H1 (cell line): ENCODE measurements at regions not wholly inside any gene's neighbourhood (a gene's known extent, or its start where the extent isn't known, plus 50 kb on each side); places are given as distances from the start of the nearest gene placed in this dataset.

Experiments
- CTCF ChIA-PET: fragments of 300-600 bp; sonication (Branson Sonifier 250); formaldehyde crosslinking; loops from one replicate; lab custom pipeline; 2021; ENCODE audit not compliant: partially characterized antibody; lab: Charles Lee
- POLR2A ChIA-PET: fragments of 300-600 bp; sonication (Branson Sonifier 250); formaldehyde crosslinking; loops from one replicate; lab custom pipeline; 2021; ENCODE audit warnings: inconsistent platforms; ENCODE audit not compliant: partially characterized antibody; lab: Charles Lee
- DNase-seq, 2 experiments: peaks; one replicate each; pipeline versions ENCODE4 v3.0.0 to v3.0.0-alpha.2; 2010 to 2022; ENCODE audit warnings: low spot score in 2 of 2, low read depth in 1 of 2, mixed read lengths in 1 of 2
- FAIRE-seq: peaks from 2 replicates; lab custom pipeline; 2011; peaks lifted over from hg19 to GRCh38; lab: Jason Lieb, UNC
- H2AFZ ChIP-seq: 2 replicates; pipeline ENCODE4 v1.8.1; 2012; ENCODE audit warnings: low read length, inconsistent platforms
- H2AK5ac ChIP-seq: 2 replicates; pipeline ENCODE4 v1.6.1; 2013; ENCODE audit warnings: low read depth, low read length
- H2BK120ac ChIP-seq: replicated peaks from 2 replicates; pipeline ENCODE3; 2013; ENCODE audit warnings: low read depth, low read length, inconsistent platforms
- H2BK12ac ChIP-seq: 2 replicates; pipeline ENCODE4 v1.6.1; 2013; ENCODE audit warnings: low read depth, low read length
- H2BK15ac ChIP-seq: 2 replicates; pipeline ENCODE4 v1.6.1; 2013; ENCODE audit warnings: low read length
- H2BK20ac ChIP-seq: 2 replicates; pipeline ENCODE4 v1.6.1; 2013; ENCODE audit warnings: low read length
- H2BK5ac ChIP-seq: 2 replicates; pipeline ENCODE4 v1.6.1; 2013; ENCODE audit warnings: low read depth, low read length
- H3K14ac ChIP-seq: 2 replicates; pipeline ENCODE4 v1.6.1; 2013; ENCODE audit warnings: inconsistent platforms; ENCODE audit not compliant: insufficient read length
- H3K18ac ChIP-seq: 2 replicates; pipeline ENCODE4 v1.6.1; 2013; ENCODE audit warnings: low read length; ENCODE audit errors: extremely low read depth
- H3K23ac ChIP-seq: 2 replicates; pipeline ENCODE4 v1.6.1; 2013; ENCODE audit warnings: inconsistent platforms; ENCODE audit not compliant: insufficient read length
- H3K23me2 ChIP-seq: 2 replicates; pipeline ENCODE4 v1.6.1; 2013; ENCODE audit warnings: low read depth, low read length
- H3K27ac ChIP-seq: 2 replicates; pipeline ENCODE4 v1.6.1; 2011; ENCODE audit warnings: low read depth, low read length, inconsistent platforms
- H3K27me3 ChIP-seq, 4 experiments: replicated peaks in 1 of 4; 1 replicate in 1 of 4; 2 replicates in 3 of 4; pipeline versions ENCODE4 v1.6.1 to v1.8.1; 2011 to 2013; ENCODE audit warnings: low read length in 3 of 4, mild to moderate bottlenecking in 3 of 4, inconsistent platforms in 2 of 4, mixed read lengths in 2 of 4, moderate library complexity in 1 of 4; ENCODE audit not compliant: control insufficient read depth in 3 of 4, insufficient read depth in 3 of 4; ENCODE audit errors: extremely low read depth in 1 of 4
- H3K36me3 ChIP-seq, 4 experiments: 2 replicates each; pipeline versions ENCODE4 v1.6.1 to v1.8.1; 2011 to 2013; ENCODE audit warnings: mild to moderate bottlenecking in 4 of 4, low read length in 3 of 4, moderate library complexity in 2 of 4, control low read depth in 1 of 4, inconsistent platforms in 1 of 4; ENCODE audit not compliant: insufficient read depth in 4 of 4, control insufficient read depth in 2 of 4
- H3K4ac ChIP-seq: replicated peaks from 2 replicates; pipeline ENCODE3; 2013; ENCODE audit warnings: low read length, low read depth, mixed read lengths, inconsistent platforms; ENCODE audit not compliant: insufficient read length
- H3K4me1 ChIP-seq, 4 experiments: replicated peaks in 1 of 4; 1 replicate in 1 of 4; 2 replicates in 3 of 4; pipeline versions ENCODE4 v1.6.1 to v1.8.1; 2011 to 2013; ENCODE audit warnings: low read length in 3 of 4, inconsistent platforms in 2 of 4, mixed read lengths in 1 of 4; ENCODE audit not compliant: insufficient read depth in 4 of 4, control insufficient read depth in 3 of 4
- H3K4me2 ChIP-seq, 2 experiments: 2 replicates each; pipeline versions ENCODE4 v1.6.1 to v1.8.1; 2011 to 2013; ENCODE audit warnings: low read depth in 2 of 2, low read length in 2 of 2, control low read depth in 1 of 2, inconsistent platforms in 1 of 2, mild to moderate bottlenecking in 1 of 2; ENCODE audit not compliant: insufficient read depth in 1 of 2
- H3K4me3 ChIP-seq, 4 experiments: fragments of 200-600, 300-600 bp in 1 of 4; sonication (generic), shearing (Covaris generic), sonication (Bioruptor Twin) in 1 of 4; 2 replicates each; pipeline versions ENCODE4 v1.5.1 to v1.8.1; 2011 to 2016; ENCODE audit warnings: low read length in 4 of 4, low read depth in 3 of 4, control low read depth in 2 of 4, inconsistent platforms in 2 of 4, mild to moderate bottlenecking in 2 of 4, mixed read lengths in 1 of 4, moderate library complexity in 1 of 4; ENCODE audit not compliant: insufficient read depth in 2 of 4; ENCODE audit errors: extremely low read depth in 1 of 4
- H3K56ac ChIP-seq: replicated peaks from 2 replicates; pipeline ENCODE3; 2013; ENCODE audit warnings: low read depth, mild to moderate bottlenecking, mixed read lengths, low read length, inconsistent platforms; ENCODE audit not compliant: insufficient read length
- H3K79me1 ChIP-seq: 2 replicates; pipeline ENCODE4 v1.6.1; 2013; ENCODE audit warnings: low read depth, low read length, control low read depth
- H3K79me2 ChIP-seq, 2 experiments: 2 replicates each; pipeline versions ENCODE4 v1.6.1 to v1.8.1; 2012 to 2013; ENCODE audit warnings: low read length in 2 of 2, mild to moderate bottlenecking in 2 of 2, inconsistent platforms in 1 of 2; ENCODE audit not compliant: insufficient read depth in 2 of 2, control insufficient read depth in 1 of 2
- H3K9ac ChIP-seq, 4 experiments: replicated peaks in 1 of 4; 1 replicate in 1 of 4; 2 replicates in 3 of 4; pipeline versions ENCODE4 v1.6.1 to v1.8.1; 2011 to 2013; ENCODE audit warnings: low read depth in 3 of 4, low read length in 3 of 4, control low read depth in 2 of 4, mild to moderate bottlenecking in 2 of 4, moderate library complexity in 2 of 4, inconsistent platforms in 1 of 4; ENCODE audit errors: extremely low read depth in 1 of 4
- H3K9me3 ChIP-seq, 2 experiments: 2 replicates each; pipeline versions ENCODE4 v1.6.1 to v1.8.1; 2012 to 2013; ENCODE audit warnings: mild to moderate bottlenecking in 2 of 2, moderate library complexity in 2 of 2, control low read depth in 1 of 2, inconsistent platforms in 1 of 2, low read depth in 1 of 2, low read length in 1 of 2, mixed read lengths in 1 of 2; ENCODE audit not compliant: insufficient read depth in 2 of 2
- H4K20me1 ChIP-seq, 2 experiments: replicated peaks in 1 of 2; 2 replicates each; pipeline versions ENCODE3 to v1.8.1; 2011 to 2013; ENCODE audit warnings: inconsistent platforms in 2 of 2, low read length in 2 of 2, mild to moderate bottlenecking in 1 of 2; ENCODE audit not compliant: insufficient read depth in 2 of 2, control insufficient read depth in 1 of 2
- H4K5ac ChIP-seq: 2 replicates; pipeline ENCODE4 v1.6.1; 2013; ENCODE audit warnings: low read length, low read depth, mixed read lengths, inconsistent platforms; ENCODE audit not compliant: insufficient read length
- H4K8ac ChIP-seq: 2 replicates; pipeline ENCODE4 v1.8.0; 2013; ENCODE audit warnings: mild to moderate bottlenecking, moderate library complexity, low read length, inconsistent platforms; ENCODE audit not compliant: insufficient read depth; ENCODE audit errors: extremely low read depth
- H4K91ac ChIP-seq: replicated peaks from 2 replicates; pipeline ENCODE3; 2013; ENCODE audit warnings: low read length, mixed read lengths, inconsistent platforms; ENCODE audit not compliant: insufficient read length
- FOSL1 ChIP-seq: IDR thresholded peaks from 2 replicates; pipeline ENCODE4 v1.6.1; 2011; ENCODE audit warnings: mild to moderate bottlenecking, low read depth, low read length, moderate library complexity; ENCODE audit not compliant: insufficient read depth
- KDM1A ChIP-seq: fragments of 200-600, 300-600 bp; sonication (generic); IDR thresholded peaks from 2 replicates; pipeline ENCODE4 v1.7.1; 2016; ENCODE audit warnings: mild to moderate bottlenecking, low read length, borderline replicate concordance
- NRF1 ChIP-seq: IDR thresholded peaks from 2 replicates; pipeline ENCODE4 v1.6.1; 2011; ENCODE audit warnings: mild to moderate bottlenecking, low read depth, low read length, improper control_type of control experiment
- RNF2 ChIP-seq: fragments of 200-900, 300-1000 bp; sonication (generic); IDR thresholded peaks from 2 replicates; pipeline ENCODE4 v1.7.1; 2016; ENCODE audit warnings: borderline replicate concordance, low read depth, mild to moderate bottlenecking, antibody characterized with exemption, low read length; ENCODE audit not compliant: poor library complexity, severe bottlenecking; ENCODE audit errors: missing control alignments
- ZNF274 ChIP-seq: IDR thresholded peaks from 2 replicates; pipeline ENCODE4 v1.7.0; 2012; ENCODE audit warnings: low read length, borderline replicate concordance; ENCODE audit errors: extremely low read depth
- WGBS, 2 experiments: shearing (Covaris generic) in 1 of 2; methylation state at CpG; one replicate each; pipeline versions ENCODE4 v1.1.6 to v1.1.7; 2013 to 2015; ENCODE audit warnings: low lambda C conversion rate in 2 of 2, mixed read lengths in 2 of 2, inconsistent platforms in 1 of 2, low coverage in 1 of 2, missing lambda C conversion rate in 1 of 2; ENCODE audit not compliant: insufficient replicate concordance in 2 of 2, insufficient coverage in 1 of 2, insufficient read length in 1 of 2; ENCODE audit errors: extremely low coverage in 1 of 2, missing lambda C conversion rate in 1 of 2; 5-methylcytosine and 5-hydroxymethylcytosine counted together

GRCh38 chr2:118168615-118169014, 80.3 kb downstream of the INSIG2 start:
- FAIRE-seq, result no peak
- H3K23ac ChIP-seq, result no peak overlapping the region
- H3K27ac ChIP-seq, result no peak overlapping the region
- H3K9me3 ChIP-seq, result no peaks in the 10 kb centered on the region; a peak in 1 of 4 replicates
- no peak overlapping the region for H4K91ac ChIP-seq
- no peak overlapping the region for H3K18ac ChIP-seq
- no peak overlapping the region for H3K9ac ChIP-seq
- no peaks in the 10 kb centered on the region for H3K4me1 ChIP-seq
- H4K20me1 ChIP-seq, result no peaks in the 10 kb centered on the region
- H3K56ac ChIP-seq, result no peak overlapping the region
- 88% methylated on average over 3 of the region's 3 CpGs; no CpG with 5 or more reads in 1 of the 2 experiments for WGBS, 2 experiments
- POLR2A ChIA-PET, result no interaction called here
- no peaks in the 10 kb centered on the region for H3K27me3 ChIP-seq
- H4K8ac ChIP-seq, result no peak overlapping the region
- H3K4me2 ChIP-seq, result no peak overlapping the region
- no peak overlapping the region for H3K14ac ChIP-seq
- H2BK12ac ChIP-seq, result no peak overlapping the region
- no peaks in the 10 kb centered on the region for H3K79me2 ChIP-seq
- H3K23me2 ChIP-seq, result no peaks in the 10 kb centered on the region
- no peaks in the 10 kb centered on the region for H3K79me1 ChIP-seq
- H2BK15ac ChIP-seq, result no peak overlapping the region
- H2AK5ac ChIP-seq, result no peak overlapping the region
- H2BK120ac ChIP-seq, result no peak overlapping the region
- DNase-seq, result no peak
- CTCF ChIA-PET, result interaction anchor here (1.0 kb wide), 1 partner anchor 21 kb away, joined by 3 read pairs; no protein-coding TSS in a partner anchor
- H3K4ac ChIP-seq, result no peak overlapping the region
- no peak overlapping the region for H3K4me3 ChIP-seq
- no peak overlapping the region for H2AFZ ChIP-seq
- H2BK5ac ChIP-seq, result no peak overlapping the region
- H2BK20ac ChIP-seq, result no peak overlapping the region
- H4K5ac ChIP-seq, result no peak overlapping the region
- H3K36me3 ChIP-seq, result no peaks in the 10 kb centered on the region
- no peak for TF ChIP-seq KDM1A
- no peak for TF ChIP-seq FOSL1
- no peak for TF ChIP-seq NRF1
- no peak for TF ChIP-seq RNF2
- TF ChIP-seq ZNF274, result no peak
